Small intestine (tissue), 7 donors: ENCODE measurements at regions not wholly inside any gene's neighbourhood (a gene's known extent, or its start where the extent isn't known, plus 50 kb on each side); places are given as distances from the start of the nearest gene placed in this dataset.

Source experiments
- DNase-seq, 2 donors: peaks; one replicate each; pipeline versions ENCODE4 v3.0.0 to v3.0.0-alpha.2; 2013
- FAIRE-seq: peaks from 2 replicates; lab custom pipeline; 2012; peaks lifted over from hg19 to GRCh38; lab: Jason Lieb, UNC
- H3K27ac ChIP-seq, 3 donors: one replicate each; pipeline ENCODE4 v1.5.1; 2013; ENCODE audit warnings: low read length in 2 of 3, mild to moderate bottlenecking in 2 of 3, control low read depth in 1 of 3, inconsistent platforms in 1 of 3, low read depth in 1 of 3, moderate library complexity in 1 of 3
- H3K27me3 ChIP-seq, 3 donors: one replicate each; pipeline ENCODE4 v1.6.1; 2013; ENCODE audit warnings: low read length in 3 of 3, inconsistent platforms in 1 of 3; ENCODE audit not compliant: control insufficient read depth in 3 of 3, insufficient read depth in 3 of 3
- H3K36me3 ChIP-seq, 3 donors: one replicate each; pipeline ENCODE4 v1.6.1; 2013; ENCODE audit warnings: low read length in 3 of 3, inconsistent platforms in 1 of 3, low read depth in 1 of 3, mild to moderate bottlenecking in 1 of 3, moderate library complexity in 1 of 3; ENCODE audit not compliant: control insufficient read depth in 3 of 3, insufficient read depth in 2 of 3
- H3K4me1 ChIP-seq, 3 donors: one replicate each; pipeline ENCODE4 v1.6.1; 2013; ENCODE audit warnings: low read length in 2 of 3, inconsistent platforms in 1 of 3, low read depth in 1 of 3, mild to moderate bottlenecking in 1 of 3, moderate library complexity in 1 of 3; ENCODE audit not compliant: control insufficient read depth in 3 of 3, insufficient read depth in 2 of 3
- H3K4me3 ChIP-seq, 3 donors: one replicate each; pipeline ENCODE4 v1.5.1; 2013; ENCODE audit warnings: low read length in 3 of 3, control low read depth in 1 of 3, inconsistent platforms in 1 of 3, low read depth in 1 of 3, mild to moderate bottlenecking in 1 of 3, moderate library complexity in 1 of 3
- H3K9me3 ChIP-seq, 2 donors: one replicate each; pipeline ENCODE4 v1.6.1; 2013; ENCODE audit warnings: low read depth in 1 of 2, low read length in 1 of 2; ENCODE audit not compliant: control insufficient read depth in 2 of 2, insufficient read depth in 1 of 2
- WGBS, 3 donors: extraction: QIAGEN DNeasy Blood & Tissue Kit; methylation state at CpG; one replicate each; pipeline ENCODE4 v1.1.7; 2013; 5-methylcytosine and 5-hydroxymethylcytosine counted together
- donor health status: healthy with polysubstance abuse.
- donor health status: control.
- donor health status: control.
- donor health status: Bipolar disorder and iron deficiency.
- donor health status: healthy.

GRCh38 chr20:40108321-40108720, 580.7 kb downstream of the MAFB start:
- no peak for FAIRE-seq
- DNase-seq: no peak
- Histone ChIP-seq H3K9me3 (no peaks in the 10 kb centered on the region), H3K36me3 (no peaks in the 10 kb centered on the region), H3K4me1 (no peaks in the 10 kb centered on the region), H3K4me3 (no peak overlapping the region), H3K27ac (no peak overlapping the region), H3K27me3 (no peaks in the 10 kb centered on the region)
- 87 to 95% (median 90%) methylated on average over 7 of the region's 7 CpGs for WGBS, 3 donors

GRCh38 chr20:40104959-40105358, 584.1 kb downstream of the MAFB start:
- Histone ChIP-seq H3K27ac (no peak overlapping the region), H3K27me3 (no peaks in the 10 kb centered on the region), H3K4me1 (no peaks in the 10 kb centered on the region), H3K36me3 (no peaks in the 10 kb centered on the region), H3K4me3 (no peak overlapping the region), H3K9me3 (no peaks in the 10 kb centered on the region)
- 71 to 78% (median 77%) methylated on average over 5 of the region's 5 CpGs for WGBS, 3 donors
- FAIRE-seq (no peak), DNase-seq (no peak)

GRCh38 chr20:40103420-40103819, 585.6 kb downstream of the MAFB start:
- Histone ChIP-seq H3K4me3 (no peak overlapping the region), H3K9me3 (no peaks in the 10 kb centered on the region), H3K36me3 (no peaks in the 10 kb centered on the region), H3K27ac (no peak overlapping the region), H3K27me3 (no peaks in the 10 kb centered on the region), H3K4me1 (no peaks in the 10 kb centered on the region)
- DNase-seq: no peak
- FAIRE-seq: no peak
- WGBS, 3 donors: 73 to 85% (median 83%) methylated on average over 3 of the region's 3 CpGs

- Histone ChIP-seq H3K9me3 (no peaks in the 10 kb centered on the region), H3K27ac (no peak overlapping the region), H3K4me3 (no peak overlapping the region), H3K36me3 (no peaks in the 10 kb centered on the region), H3K4me1 (no peaks in the 10 kb centered on the region), H3K27me3 (no peaks in the 10 kb centered on the region)
- FAIRE-seq (no peak), DNase-seq (no peak)
- 61 to 75% (median 69%) methylated on average over 4 of the region's 4 CpGs for WGBS, 3 donors
Observed at GRCh38 chr20:40101560-40101959, 587.5 kb downstream of the MAFB start.

DNA sequence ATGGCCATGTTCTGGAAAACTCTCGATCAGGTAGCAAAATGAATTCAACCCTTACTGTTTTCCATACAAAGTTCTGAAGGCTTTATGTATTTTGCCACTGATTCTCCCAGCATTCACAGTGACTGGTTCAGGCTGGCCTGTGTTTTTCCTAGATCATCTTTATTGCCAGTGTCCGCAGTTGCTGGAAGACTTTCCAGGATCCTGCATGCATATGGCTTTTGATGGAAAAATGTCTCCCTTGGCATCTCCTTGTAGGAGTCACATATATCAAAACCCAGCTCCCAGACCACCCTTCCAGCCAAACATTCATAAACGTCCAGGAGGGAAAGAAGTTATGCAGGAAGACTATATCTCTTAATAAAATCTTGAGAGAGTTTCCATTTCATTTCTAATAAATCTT, 588.8 kb downstream of the MAFB start:
- WGBS, 3 donors: 67 to 79% (median 73%) methylated on average over 3 of the region's 3 CpGs
- Histone ChIP-seq H3K27me3 (no peaks in the 10 kb centered on the region), H3K4me1 (no peaks in the 10 kb centered on the region), H3K4me3 (no peak overlapping the region), H3K9me3 (no peaks in the 10 kb centered on the region), H3K27ac (no peak overlapping the region), H3K36me3 (no peaks in the 10 kb centered on the region)
- FAIRE-seq: no peak
- DNase-seq: no peak

GRCh38 chr20:40090236-40090635, 598.8 kb downstream of the MAFB start:
- WGBS, 3 donors: 3 to 25% (median 20%) methylated on average over 2 of the region's 2 CpGs
- Histone ChIP-seq H3K36me3 (no peaks in the 10 kb centered on the region), H3K4me3 (no peak overlapping the region), H3K27me3 (no peaks in the 10 kb centered on the region), H3K9me3 (peaks cover 0 to 7% of the 10 kb centered on the region in 2 donors), H3K27ac (no peak overlapping the region), H3K4me1 (no peaks in the 10 kb centered on the region)
- DNase-seq: no peak
- no peak for FAIRE-seq

GRCh38 chr20:40087496-40087895, 601.5 kb downstream of the MAFB start:
- H3K4me3 ChIP-seq: no peak overlapping the region
- H3K27me3 ChIP-seq: no peaks in the 10 kb centered on the region
- H3K9me3 ChIP-seq: peaks cover 0 to 7% of the 10 kb centered on the region in 2 donors
- H3K36me3 ChIP-seq: no peaks in the 10 kb centered on the region
- no peaks in the 10 kb centered on the region for H3K4me1 ChIP-seq
- no peak for DNase-seq
- no peak overlapping the region for H3K27ac ChIP-seq
- no peak for FAIRE-seq

GRCh38 chr20:40085513-40085912, 603.5 kb downstream of the MAFB start:
- FAIRE-seq (no peak), DNase-seq (no peak)
- 66 to 89% (median 75%) methylated on average over 3 of the region's 3 CpGs for WGBS, 3 donors
- no peaks in the 10 kb centered on the region for H3K4me1 ChIP-seq
- H3K27me3 ChIP-seq: no peaks in the 10 kb centered on the region
- no peak overlapping the region for H3K4me3 ChIP-seq
- H3K36me3 ChIP-seq: no peaks in the 10 kb centered on the region
- no peaks in the 10 kb centered on the region for H3K9me3 ChIP-seq
- no peak overlapping the region for H3K27ac ChIP-seq

DNA sequence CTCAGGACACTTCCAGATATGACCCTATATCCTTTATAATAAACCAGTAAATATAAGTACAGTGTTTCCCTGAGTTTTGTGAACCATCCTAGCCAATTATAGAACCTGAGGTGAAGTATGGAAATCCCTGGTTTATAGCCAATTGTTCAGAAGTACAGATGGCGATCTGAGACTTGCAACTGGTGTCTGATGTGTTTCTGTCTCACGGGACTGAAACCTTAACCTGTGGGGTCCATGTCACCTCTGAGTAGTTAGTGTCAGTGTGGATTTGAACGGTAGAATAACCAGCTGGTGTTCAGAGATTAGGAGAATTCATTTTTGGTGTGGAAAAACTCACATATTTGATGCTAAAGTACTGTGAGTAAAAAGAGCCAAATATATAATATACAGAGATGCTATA, 606.6 kb downstream of the MAFB start:
- Histone ChIP-seq H3K4me3 (no peak overlapping the region), H3K27me3 (no peaks in the 10 kb centered on the region), H3K27ac (no peak overlapping the region), H3K4me1 (no peaks in the 10 kb centered on the region), H3K9me3 (no peaks in the 10 kb centered on the region), H3K36me3 (no peaks in the 10 kb centered on the region)
- 79 to 86% (median 85%) methylated on average over 3 of the region's 3 CpGs for WGBS, 3 donors
- DNase-seq (no peak), FAIRE-seq (no peak)
